CD4-positive, alpha-beta memory T cell (primary cell): ENCODE measurements at regions not wholly inside any gene's neighbourhood (a gene's known extent, or its start where the extent isn't known, plus 50 kb on each side); places are given as distances from the start of the nearest gene placed in this dataset.

Experiments
- CTCF ChIA-PET: fragments of 350-600 bp; sonication (Branson Sonifier 250); formaldehyde crosslinking; loops from one replicate; lab custom pipeline; 2021; ENCODE audit warnings: inconsistent platforms; ENCODE audit not compliant: partially characterized antibody; lab: Charles Lee
- POLR2A ChIA-PET: fragments of 350-600 bp; sonication (Branson Sonifier 250); formaldehyde crosslinking; loops from one replicate; lab custom pipeline; 2021; ENCODE audit not compliant: partially characterized antibody; lab: Charles Lee
- DNase-seq, 5 donors: peaks; one replicate each; pipeline versions ENCODE4 v3.0.0 to v3.0.0-alpha.2; 2020 to 2022; ENCODE audit warnings: mixed read lengths in 1 of 5
- H3K27ac ChIP-seq: one replicate; pipeline ENCODE4 v1.7.0; 2013; ENCODE audit warnings: low read depth, low read length
- H3K27me3 ChIP-seq: 2 replicates; pipeline ENCODE4 v1.7.0; 2013; ENCODE audit warnings: mild to moderate bottlenecking, low read length, moderate library complexity; ENCODE audit not compliant: insufficient read depth
- H3K36me3 ChIP-seq: 2 replicates; pipeline ENCODE4 v1.7.0; 2013; ENCODE audit warnings: mild to moderate bottlenecking, low read length, moderate library complexity; ENCODE audit not compliant: insufficient read depth
- H3K4me1 ChIP-seq: 2 replicates; pipeline ENCODE4 v1.7.0; 2013; ENCODE audit warnings: mild to moderate bottlenecking, low read length, moderate library complexity; ENCODE audit not compliant: insufficient read depth
- H3K4me3 ChIP-seq, 2 donors: one replicate each; pipeline ENCODE4 v1.7.0; 2013; ENCODE audit warnings: low read length in 2 of 2, mild to moderate bottlenecking in 1 of 2
- H3K9me3 ChIP-seq, 2 donors: one replicate each; pipeline ENCODE4 v1.7.0; 2013; ENCODE audit warnings: low read length in 2 of 2, control low read depth in 1 of 2; ENCODE audit not compliant: control insufficient read depth in 1 of 2
- H3K27ac Mint-ChIP-seq, 7 donors: one replicate each; pipeline ENCODE4 v1.8.0; 2020 to 2021; ENCODE audit warnings: mixed read lengths in 7 of 7, mild to moderate bottlenecking in 6 of 7, inconsistent platforms in 3 of 7, moderate library complexity in 3 of 7
- H3K27me3 Mint-ChIP-seq, 2 donors: one replicate each; pipeline ENCODE4 v1.8.0; 2020 to 2021; ENCODE audit warnings: mixed read lengths in 2 of 2
- H3K36me3 Mint-ChIP-seq, 2 donors: one replicate each; pipeline ENCODE4 v1.8.0; 2020 to 2021; ENCODE audit warnings: mixed read lengths in 2 of 2, inconsistent platforms in 1 of 2, mild to moderate bottlenecking in 1 of 2
- H3K4me1 Mint-ChIP-seq, 4 donors: one replicate each; pipeline ENCODE4 v1.8.0; 2020 to 2021; ENCODE audit warnings: mixed read lengths in 4 of 4, mild to moderate bottlenecking in 1 of 4
- H3K4me3 Mint-ChIP-seq, 8 donors: one replicate each; pipeline ENCODE4 v1.8.0; 2020 to 2021; ENCODE audit warnings: mixed read lengths in 8 of 8, mild to moderate bottlenecking in 7 of 8, moderate library complexity in 6 of 8, inconsistent platforms in 3 of 8
- H3K9me3 Mint-ChIP-seq, 8 donors: one replicate each; pipeline ENCODE4 v1.8.0; 2020 to 2021; ENCODE audit warnings: mixed read lengths in 8 of 8, mild to moderate bottlenecking in 5 of 8, inconsistent platforms in 3 of 8, moderate library complexity in 1 of 8
- intact Hi-C: fragments of 100-400 bp; cut with micrococcal nuclease; formaldehyde crosslinking; loops from one replicate; pipeline ENCODE4 v1.15.1; 2023

DNA sequence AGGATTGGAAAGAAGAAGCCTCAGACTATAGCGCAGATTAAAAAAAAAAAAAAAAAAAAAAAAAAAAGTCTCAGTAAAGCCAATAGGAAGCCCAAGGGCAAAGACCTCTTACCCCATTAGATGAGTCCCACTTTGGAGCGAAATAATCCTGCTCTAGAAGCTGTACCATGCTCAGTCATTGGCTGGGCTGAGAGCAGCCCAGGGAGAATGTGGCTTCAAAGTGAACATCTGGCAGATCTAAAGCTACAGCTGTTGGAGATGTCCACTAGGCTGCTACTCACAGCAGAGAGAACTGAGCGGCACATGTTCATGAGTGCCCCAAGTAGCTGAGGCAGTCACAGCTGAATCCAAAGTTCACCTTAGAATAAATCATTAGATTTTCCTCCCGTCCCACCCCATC, 560.9 kb downstream of the MED13L start:
- Mint-ChIP-seq H3K9me3 (peaks cover 0 to 6% (median 3%) of the 10 kb centered on the region in 8 donors), H3K27ac (no peak overlapping the region), H3K27me3 (peaks cover 0 to 2% of the 10 kb centered on the region in 2 donors), H3K4me3 (no peak overlapping the region), H3K4me1 (no peaks in the 10 kb centered on the region), H3K36me3 (no peaks in the 10 kb centered on the region)
- CTCF ChIA-PET, result no interaction called here
- no peaks in the 10 kb centered on the region for H3K9me3 ChIP-seq
- intact Hi-C loops, result no loop called here
- H3K27me3 ChIP-seq, result no peaks in the 10 kb centered on the region
- POLR2A ChIA-PET, result no interaction called here
- no peaks in the 10 kb centered on the region for H3K36me3 ChIP-seq
- no peak for DNase-seq
- H3K27ac ChIP-seq, result no peak overlapping the region
- H3K4me3 ChIP-seq, result no peak overlapping the region
- no peaks in the 10 kb centered on the region for H3K4me1 ChIP-seq

- no peaks in the 10 kb centered on the region for H3K9me3 ChIP-seq
- peaks cover 0 to 7% (median 2%) of the 10 kb centered on the region in 8 donors for H3K9me3 Mint-ChIP-seq
- intact Hi-C loops, result no loop called here
- H3K36me3 ChIP-seq, result no peaks in the 10 kb centered on the region
- H3K4me3 ChIP-seq, result no peak overlapping the region
- H3K27ac Mint-ChIP-seq, result no peak overlapping the region
- no peak overlapping the region for H3K27ac ChIP-seq
- H3K27me3 Mint-ChIP-seq, result peaks cover 0 to 2% of the 10 kb centered on the region in 2 donors
- H3K4me1 Mint-ChIP-seq, result no peaks in the 10 kb centered on the region
- no peaks in the 10 kb centered on the region for H3K36me3 Mint-ChIP-seq
- H3K27me3 ChIP-seq, result no peaks in the 10 kb centered on the region
- no peaks in the 10 kb centered on the region for H3K4me1 ChIP-seq
- CTCF ChIA-PET, result no interaction called here
- POLR2A ChIA-PET, result no interaction called here
- no peak overlapping the region for H3K4me3 Mint-ChIP-seq
- no peak for DNase-seq
Measured at GRCh38 chr12:115712676-115713075, 564.8 kb downstream of the MED13L start.

GRCh38 chr12:115710104-115710564, 567.4 kb downstream of the MED13L start:
- POLR2A ChIA-PET, result no interaction called here
- Mint-ChIP-seq H3K9me3 (peaks cover 0 to 13% (median 7%) of the 10 kb centered on the region in 8 donors), H3K27me3 (peaks cover 0 to 5% of the 10 kb centered on the region in 2 donors)

DNA sequence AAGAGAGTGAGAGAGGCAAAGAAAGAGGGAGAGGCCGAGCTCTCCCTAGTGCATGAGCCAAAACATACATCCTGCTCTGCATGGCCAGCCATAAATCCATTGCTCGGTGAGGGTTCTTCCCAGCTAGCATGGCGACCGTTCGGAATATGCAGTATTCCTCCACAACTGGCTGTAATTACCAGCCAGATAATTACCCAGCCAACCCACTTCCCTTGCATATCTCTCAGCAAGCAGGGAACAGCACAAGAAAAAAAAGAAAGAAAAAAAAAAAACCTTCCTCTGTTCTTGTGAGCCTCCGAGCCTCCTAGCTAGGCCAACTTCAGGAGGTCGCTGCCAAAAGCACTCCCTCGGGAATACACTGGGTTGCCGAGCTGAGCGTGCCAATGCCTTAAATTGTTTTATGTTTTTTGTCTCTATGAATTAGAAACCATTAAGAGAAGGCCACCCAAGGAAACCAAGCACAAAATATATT, 567.9 kb downstream of the MED13L start:
- Histone ChIP-seq H3K4me3 (no peak overlapping the region), H3K9me3 (no peaks in the 10 kb centered on the region), H3K27me3 (no peaks in the 10 kb centered on the region), H3K36me3 (no peaks in the 10 kb centered on the region), H3K4me1 (no peaks in the 10 kb centered on the region), H3K27ac (no peak overlapping the region)
- peaks cover 0 to 13% (median 7%) of the 10 kb centered on the region in 8 donors for H3K9me3 Mint-ChIP-seq
- no peak overlapping the region for H3K27ac Mint-ChIP-seq
- no peak for DNase-seq
- H3K4me1 Mint-ChIP-seq, result no peaks in the 10 kb centered on the region
- peaks cover 0 to 5% of the 10 kb centered on the region in 2 donors for H3K27me3 Mint-ChIP-seq
- ChIA-PET CTCF (no interaction called here), POLR2A (no interaction called here)
- no peaks in the 10 kb centered on the region for H3K36me3 Mint-ChIP-seq
- intact Hi-C loops, result no loop called here
- H3K4me3 Mint-ChIP-seq, result no peak overlapping the region

More at GRCh38 chr12:115710104-115710564, 567.4 kb downstream of the MED13L start:
- Histone ChIP-seq H3K36me3 (no peaks in the 10 kb centered on the region), H3K4me3 (no peak overlapping the region), H3K27ac (no peak overlapping the region), H3K27me3 (no peaks in the 10 kb centered on the region), H3K9me3 (no peaks in the 10 kb centered on the region), H3K4me1 (no peaks in the 10 kb centered on the region)
- no peak for DNase-seq
- CTCF ChIA-PET, result no interaction called here
- no peaks in the 10 kb centered on the region for H3K36me3 Mint-ChIP-seq
- intact Hi-C loops, result no loop called here
- no peak overlapping the region for H3K4me3 Mint-ChIP-seq
- no peaks in the 10 kb centered on the region for H3K4me1 Mint-ChIP-seq
- no peak overlapping the region for H3K27ac Mint-ChIP-seq

DNA sequence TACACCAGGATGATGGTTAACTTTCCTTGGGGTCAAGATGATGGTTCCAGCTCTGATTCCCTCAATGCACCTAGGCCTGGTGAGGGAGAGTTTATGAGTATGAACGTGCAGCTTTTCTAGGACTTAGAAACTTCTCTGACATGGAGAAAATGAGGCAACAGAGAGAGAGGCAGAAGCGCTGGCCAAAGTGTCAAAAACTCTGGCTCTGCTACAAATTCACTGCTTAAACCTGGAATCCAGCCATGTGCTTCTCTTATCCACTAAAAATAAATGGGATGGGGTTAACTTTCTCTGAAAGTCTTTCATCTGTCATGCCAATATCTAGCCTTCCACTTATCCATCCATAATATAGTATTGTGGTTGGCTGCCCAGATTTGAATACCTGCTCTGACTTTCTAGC, 568.7 kb downstream of the MED13L start:
- CTCF ChIA-PET, result no interaction called here

DNA sequence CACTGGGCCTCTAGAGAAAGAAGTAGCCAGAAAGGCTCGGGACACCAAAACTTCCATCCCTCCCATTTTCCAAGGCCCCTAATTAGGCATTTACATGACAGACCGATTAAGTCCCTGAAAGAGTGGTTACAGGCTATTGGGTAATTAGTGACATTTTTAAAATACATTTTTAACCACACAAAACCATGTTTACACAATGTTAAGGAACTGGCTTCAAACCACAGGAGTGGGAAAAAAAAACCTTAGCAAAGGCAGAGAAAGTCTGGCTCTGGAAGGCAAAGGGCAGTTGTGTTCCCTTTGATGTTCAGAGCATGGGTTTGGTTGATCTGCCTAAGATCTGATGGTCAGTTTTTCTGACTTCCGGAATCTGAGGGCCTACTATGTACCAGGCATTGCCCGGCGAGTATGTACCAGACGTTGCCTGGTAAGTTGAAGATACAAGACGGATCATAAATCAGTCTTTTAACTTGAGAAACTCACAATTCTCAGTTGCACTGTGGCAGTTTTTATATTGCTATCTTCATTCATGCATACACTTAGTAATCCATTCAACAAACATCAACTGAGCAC, 576.5 kb downstream of the MED13L start:
- DNase-seq, result no peak
- Mint-ChIP-seq H3K9me3 (peaks cover 0 to 24% (median 4%) of the 10 kb centered on the region in 8 donors), H3K27ac (no peak overlapping the region), H3K36me3 (no peaks in the 10 kb centered on the region), H3K4me3 (no peak overlapping the region), H3K27me3 (peaks cover 0 to under 1% of the 10 kb centered on the region in 2 donors), H3K4me1 (no peaks in the 10 kb centered on the region)
- POLR2A ChIA-PET, result no interaction called here
- no peak overlapping the region for H3K27ac ChIP-seq
- intact Hi-C loops, result no loop called here
- no peaks in the 10 kb centered on the region for H3K36me3 ChIP-seq
- H3K27me3 ChIP-seq, result no peaks in the 10 kb centered on the region
- H3K4me3 ChIP-seq, result no peak overlapping the region
- CTCF ChIA-PET, result no interaction called here
- H3K9me3 ChIP-seq, result no peaks in the 10 kb centered on the region
- no peaks in the 10 kb centered on the region for H3K4me1 ChIP-seq

More for the DNA sequence above, 568.7 kb downstream of the MED13L start:
- H3K36me3 ChIP-seq, result no peaks in the 10 kb centered on the region
- POLR2A ChIA-PET, result no interaction called here
- Mint-ChIP-seq H3K27me3 (peaks cover 0 to 5% of the 10 kb centered on the region in 2 donors), H3K4me3 (no peak overlapping the region), H3K9me3 (peaks cover 0 to 13% (median 6%) of the 10 kb centered on the region in 8 donors), H3K27ac (no peak overlapping the region), H3K36me3 (no peaks in the 10 kb centered on the region), H3K4me1 (no peaks in the 10 kb centered on the region)
- H3K4me3 ChIP-seq, result no peak overlapping the region
- no peaks in the 10 kb centered on the region for H3K9me3 ChIP-seq
- H3K4me1 ChIP-seq, result no peaks in the 10 kb centered on the region
- intact Hi-C loops, result no loop called here
- no peaks in the 10 kb centered on the region for H3K27me3 ChIP-seq
- H3K27ac ChIP-seq, result no peak overlapping the region
- no peak for DNase-seq

DNA sequence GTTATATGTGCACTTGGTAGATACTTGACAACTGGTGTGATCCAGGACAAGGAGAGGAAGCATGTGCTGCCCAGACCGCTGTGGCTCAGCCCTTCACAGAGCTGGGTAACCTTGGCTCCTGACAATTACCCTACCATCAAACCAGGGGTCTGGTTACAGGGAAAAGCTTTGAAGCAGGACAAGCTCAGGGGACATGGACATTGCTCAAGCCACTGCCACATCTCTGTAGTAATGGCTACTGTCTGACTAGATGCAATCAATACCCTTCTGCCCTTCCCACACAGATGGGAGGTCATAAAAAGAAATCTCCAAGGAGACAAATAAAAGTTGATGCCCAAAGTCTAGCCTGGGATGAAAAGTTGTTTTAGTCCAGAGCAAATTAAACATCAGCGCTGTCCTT, 577.4 kb downstream of the MED13L start:
- no peaks in the 10 kb centered on the region for H3K36me3 Mint-ChIP-seq
- no peaks in the 10 kb centered on the region for H3K27me3 Mint-ChIP-seq
- Histone ChIP-seq H3K27ac (no peak overlapping the region), H3K9me3 (no peaks in the 10 kb centered on the region), H3K4me1 (no peaks in the 10 kb centered on the region), H3K36me3 (no peaks in the 10 kb centered on the region), H3K4me3 (no peak overlapping the region), H3K27me3 (no peaks in the 10 kb centered on the region)
- CTCF ChIA-PET, result no interaction called here
- no peak overlapping the region for H3K27ac Mint-ChIP-seq
- H3K9me3 Mint-ChIP-seq, result peaks cover 0 to 20% (median 3%) of the 10 kb centered on the region in 8 donors
- intact Hi-C loops, result no loop called here
- POLR2A ChIA-PET, result no interaction called here
- H3K4me3 Mint-ChIP-seq, result no peak overlapping the region
- no peak for DNase-seq
- H3K4me1 Mint-ChIP-seq, result no peaks in the 10 kb centered on the region
